Epithelial cell of proximal tubule (primary cell): ENCODE measurements at regions not wholly inside any gene's neighbourhood (a gene's known extent, or its start where the extent isn't known, plus 50 kb on each side); places are given as distances from the start of the nearest gene placed in this dataset.
"Not testable (repeated sequence)": the region's sequence is repeated elsewhere in the genome, so short reads cannot be mapped to it uniquely, and the experiment has no call there.

Source experiments
- DNase-seq: peaks from one replicate; pipeline ENCODE4 v3.0.0-alpha.2; 2011; ENCODE audit warnings: low read depth
- H3K4me3 ChIP-seq: 2 replicates; pipeline ENCODE4 v1.5.1; 2011; ENCODE audit warnings: low read depth, mild to moderate bottlenecking, low read length
- TF ChIP-seq, protein P1 (sequence below): conservative IDR thresholded peaks from 2 replicates; pipeline ENCODE4 v1.5.1; 2012; ENCODE audit warnings: low read depth, mild to moderate bottlenecking, low read length

DNA sequence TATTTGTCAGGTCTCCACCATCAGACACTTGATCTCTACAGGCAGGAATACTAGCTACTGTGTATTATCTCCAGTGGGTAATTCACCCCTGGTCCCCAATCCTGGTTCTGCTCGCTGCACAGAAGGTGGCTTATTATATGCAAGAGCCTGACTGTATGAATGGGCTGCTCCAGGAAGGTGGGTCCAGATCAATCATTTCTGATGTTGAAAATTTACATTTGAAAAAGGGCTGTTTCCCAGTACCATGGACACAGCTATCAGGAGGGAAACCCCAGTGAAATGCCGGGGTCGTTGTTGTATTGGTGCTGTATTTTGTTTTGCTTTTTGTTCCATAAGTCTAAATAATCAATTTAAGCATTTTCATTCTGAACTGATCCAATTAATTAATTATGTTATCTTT lies 367.6 kb downstream of the RND3 start:
- no peak overlapping the region for H3K4me3 ChIP-seq
- TF ChIP-seq, protein P1, sequence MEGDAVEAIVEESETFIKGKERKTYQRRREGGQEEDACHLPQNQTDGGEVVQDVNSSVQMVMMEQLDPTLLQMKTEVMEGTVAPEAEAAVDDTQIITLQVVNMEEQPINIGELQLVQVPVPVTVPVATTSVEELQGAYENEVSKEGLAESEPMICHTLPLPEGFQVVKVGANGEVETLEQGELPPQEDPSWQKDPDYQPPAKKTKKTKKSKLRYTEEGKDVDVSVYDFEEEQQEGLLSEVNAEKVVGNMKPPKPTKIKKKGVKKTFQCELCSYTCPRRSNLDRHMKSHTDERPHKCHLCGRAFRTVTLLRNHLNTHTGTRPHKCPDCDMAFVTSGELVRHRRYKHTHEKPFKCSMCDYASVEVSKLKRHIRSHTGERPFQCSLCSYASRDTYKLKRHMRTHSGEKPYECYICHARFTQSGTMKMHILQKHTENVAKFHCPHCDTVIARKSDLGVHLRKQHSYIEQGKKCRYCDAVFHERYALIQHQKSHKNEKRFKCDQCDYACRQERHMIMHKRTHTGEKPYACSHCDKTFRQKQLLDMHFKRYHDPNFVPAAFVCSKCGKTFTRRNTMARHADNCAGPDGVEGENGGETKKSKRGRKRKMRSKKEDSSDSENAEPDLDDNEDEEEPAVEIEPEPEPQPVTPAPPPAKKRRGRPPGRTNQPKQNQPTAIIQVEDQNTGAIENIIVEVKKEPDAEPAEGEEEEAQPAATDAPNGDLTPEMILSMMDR: no peak
- DNase-seq: no peak

DNA sequence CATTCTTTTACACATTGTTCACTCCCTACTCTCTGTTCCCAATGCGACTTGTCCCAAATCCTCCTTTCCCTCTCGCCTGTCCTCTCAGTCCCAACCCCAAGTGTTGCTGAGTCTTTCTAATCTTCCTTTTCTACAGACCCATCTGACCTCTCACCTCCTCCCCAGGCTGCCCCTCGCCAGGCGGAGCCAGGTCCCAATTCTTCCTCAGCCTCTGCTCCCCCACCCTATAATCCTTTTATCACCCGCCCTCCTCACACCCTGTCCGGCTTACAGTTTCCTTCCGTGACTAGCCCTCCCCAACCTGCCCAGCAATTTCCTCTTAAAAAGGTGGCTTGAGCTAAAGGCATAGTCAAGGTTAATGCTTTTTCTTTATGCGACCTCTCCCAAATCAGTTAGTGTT lies 373.4 kb downstream of the RND3 start:
- DNase-seq, H3K4me3 ChIP-seq: not testable (repeated sequence)

DNA sequence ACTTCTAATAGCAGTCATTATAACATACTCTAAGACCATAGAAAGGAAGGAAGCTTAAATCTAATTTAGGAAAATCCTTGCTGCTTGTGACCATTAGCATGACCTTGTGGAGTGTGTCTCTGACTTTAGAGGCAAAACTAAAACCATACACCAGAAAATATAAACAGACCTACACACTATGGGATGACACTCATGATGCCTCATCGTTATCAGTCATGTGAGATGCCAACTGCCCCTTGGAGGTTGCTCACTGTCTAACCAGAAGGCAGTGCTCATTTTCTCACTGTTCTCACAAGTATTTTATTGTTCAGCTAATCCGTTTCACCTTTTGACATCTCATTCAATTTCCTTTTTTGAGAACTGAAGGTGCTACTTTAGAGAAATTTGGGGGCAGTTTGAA lies 376.9 kb downstream of the RND3 start:
- no peak overlapping the region for H3K4me3 ChIP-seq
- TF ChIP-seq, protein P1: no peak
- DNase-seq: no peak

DNA sequence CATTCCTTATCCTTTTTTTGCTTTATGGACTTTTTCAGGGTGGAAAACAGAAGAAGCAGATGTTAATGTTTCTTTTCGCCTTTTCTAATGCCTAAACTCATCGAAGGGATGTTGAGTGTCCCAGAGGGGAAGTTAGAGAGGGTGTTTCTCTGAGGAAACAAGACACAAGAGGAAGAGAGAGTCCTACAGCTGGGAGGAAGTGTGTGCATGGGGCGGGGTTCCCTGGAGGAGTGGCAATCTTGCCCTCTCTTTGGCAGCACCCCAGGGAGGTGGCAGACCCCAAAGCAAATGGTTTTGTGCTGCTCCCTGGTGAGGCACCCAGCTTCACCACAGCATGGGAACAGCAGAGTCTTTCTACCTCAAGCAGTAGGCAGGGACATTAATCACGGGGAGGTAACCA lies 377.6 kb downstream of the RND3 start:
- TF ChIP-seq, protein P1: no peak
- H3K4me3 ChIP-seq: no peak overlapping the region
- DNase-seq: no peak

DNA sequence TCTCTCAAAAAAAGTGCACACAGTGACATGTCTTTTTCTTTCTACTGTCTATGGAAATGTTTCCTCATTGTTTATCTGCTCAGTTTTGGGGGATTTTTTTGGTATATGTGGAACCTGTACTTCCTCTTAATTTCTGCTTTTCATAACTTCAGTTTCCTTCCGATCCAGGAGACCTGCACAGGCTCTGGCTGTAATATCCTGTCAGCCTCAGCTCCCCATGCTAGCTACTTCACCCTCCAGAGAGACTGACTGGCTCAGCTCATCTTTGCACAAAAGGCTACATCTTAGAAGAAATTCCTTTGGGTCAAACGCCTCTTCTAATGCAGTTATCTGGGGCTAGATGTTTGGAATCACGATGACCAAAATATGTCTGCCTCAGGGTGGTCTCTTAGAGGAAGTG lies 378.4 kb downstream of the RND3 start:
- no peak for DNase-seq
- no peak overlapping the region for H3K4me3 ChIP-seq
- TF ChIP-seq, protein P1: no peak

DNA sequence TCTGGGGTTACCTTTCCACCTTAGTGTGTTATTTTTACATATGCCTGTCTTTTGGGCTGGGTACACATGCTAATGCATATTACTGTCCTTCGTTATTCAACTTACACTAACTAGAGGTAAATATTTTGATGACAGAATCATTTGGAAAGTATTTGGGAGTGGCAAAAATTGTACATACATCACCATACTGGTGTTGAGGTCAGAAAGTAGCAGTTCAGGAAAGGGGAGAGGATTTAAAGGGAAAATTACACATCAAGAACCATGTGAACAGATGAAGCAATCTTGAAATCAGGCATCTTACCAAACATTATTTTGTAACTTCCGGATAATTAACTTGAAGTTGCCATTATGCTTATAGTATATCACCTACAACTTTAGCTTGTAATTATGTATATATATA lies 379.7 kb downstream of the RND3 start:
- TF ChIP-seq, protein P1: no peak
- H3K4me3 ChIP-seq: no peak overlapping the region
- DNase-seq: no peak

DNA sequence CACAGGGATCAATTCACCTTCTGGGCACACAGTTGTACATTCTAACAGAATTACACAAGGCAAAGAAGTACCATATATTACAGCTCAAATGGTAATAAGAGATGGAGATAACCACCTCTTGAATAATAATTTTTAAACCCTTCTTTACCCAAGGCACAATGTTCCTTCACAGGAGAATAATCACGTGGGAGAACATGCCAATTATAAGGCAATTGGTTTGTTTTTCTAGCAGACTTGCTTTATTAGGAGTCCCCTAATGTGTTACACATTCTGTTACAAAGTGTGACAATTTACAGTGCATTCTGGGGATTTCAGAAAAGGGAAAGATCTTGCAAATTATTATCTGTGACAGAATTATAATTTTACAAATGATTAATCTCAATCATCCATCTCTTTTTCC lies 380.3 kb downstream of the RND3 start:
- no peak overlapping the region for H3K4me3 ChIP-seq
- no peak for DNase-seq
- TF ChIP-seq, protein P1: no peak

DNA sequence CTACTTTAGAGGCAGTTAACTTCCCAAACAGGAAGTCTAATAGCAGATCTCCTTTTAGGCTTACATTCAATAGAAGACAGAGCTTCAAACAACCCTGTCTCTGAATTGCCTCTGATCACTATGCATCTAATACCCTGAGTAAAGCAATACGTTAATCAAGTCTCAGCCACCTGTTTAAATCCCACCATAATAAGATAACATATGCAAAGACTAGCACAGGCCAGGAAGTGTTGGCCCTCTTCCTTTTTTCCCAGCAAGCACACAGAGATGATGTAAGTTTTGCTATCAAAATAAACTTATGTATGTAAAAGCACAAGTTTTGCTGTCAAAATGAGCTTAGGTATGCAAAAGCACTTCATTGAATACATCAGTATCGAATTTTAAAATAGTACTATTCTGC lies 385.5 kb downstream of the RND3 start:
- no peak for DNase-seq
- H3K4me3 ChIP-seq: no peak overlapping the region
- TF ChIP-seq, protein P1: no peak
